Colon (tissue), 2 donors: ENCODE measurements at regions not wholly inside any gene's neighbourhood (a gene's known extent, or its start where the extent isn't known, plus 50 kb on each side); places are given as distances from the start of the nearest gene placed in this dataset.

Experiments
- FAIRE-seq: peaks from 2 replicates; lab custom pipeline; 2012; peaks lifted over from hg19 to GRCh38; lab: Jason Lieb, UNC
- donor health status: control.
- donor health status: control.

DNA sequence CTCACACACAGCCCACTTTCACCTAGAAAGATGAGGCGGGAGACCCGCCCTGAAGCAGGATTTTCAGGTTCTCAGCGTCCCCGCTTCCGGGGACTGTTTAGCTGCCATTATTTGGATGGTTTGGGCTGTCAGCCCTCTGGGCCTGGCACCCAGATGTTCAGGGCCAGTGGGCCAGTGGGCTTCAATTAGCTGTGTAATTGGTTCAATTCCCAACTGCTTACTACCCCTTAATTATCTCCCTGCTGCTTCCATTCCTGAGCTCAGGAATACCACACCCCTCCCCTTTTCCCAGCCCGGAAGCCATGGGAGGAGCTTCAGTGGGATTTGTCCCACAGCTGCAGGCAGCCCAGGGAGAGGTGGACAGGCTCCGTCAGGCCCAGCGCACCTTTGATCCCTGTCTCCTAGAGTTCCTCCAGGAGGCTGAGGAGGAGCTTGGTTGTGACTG, 114.1 kb upstream of the MYCN start:
- FAIRE-seq = no peak

DNA sequence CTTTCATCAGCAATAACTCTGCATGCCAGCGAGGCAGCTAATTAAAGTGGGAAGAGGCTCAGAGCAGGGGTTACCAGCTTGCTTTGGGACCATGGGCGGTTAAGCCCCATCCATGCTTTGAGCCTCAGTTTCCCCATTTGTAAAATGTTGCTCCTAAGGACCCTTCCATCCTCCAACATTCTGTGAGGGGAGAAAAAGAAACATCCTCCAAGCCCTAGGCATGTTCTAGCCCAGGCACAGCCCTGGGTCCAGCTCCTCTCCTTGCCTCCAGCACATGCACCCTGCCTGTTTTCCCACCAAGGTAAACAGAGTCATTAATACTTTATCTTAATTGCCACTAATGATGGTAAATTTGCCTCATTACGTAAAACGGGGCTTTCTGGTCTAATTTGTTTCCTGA, 113.3 kb upstream of the MYCN start:
- FAIRE-seq = no peak

DNA sequence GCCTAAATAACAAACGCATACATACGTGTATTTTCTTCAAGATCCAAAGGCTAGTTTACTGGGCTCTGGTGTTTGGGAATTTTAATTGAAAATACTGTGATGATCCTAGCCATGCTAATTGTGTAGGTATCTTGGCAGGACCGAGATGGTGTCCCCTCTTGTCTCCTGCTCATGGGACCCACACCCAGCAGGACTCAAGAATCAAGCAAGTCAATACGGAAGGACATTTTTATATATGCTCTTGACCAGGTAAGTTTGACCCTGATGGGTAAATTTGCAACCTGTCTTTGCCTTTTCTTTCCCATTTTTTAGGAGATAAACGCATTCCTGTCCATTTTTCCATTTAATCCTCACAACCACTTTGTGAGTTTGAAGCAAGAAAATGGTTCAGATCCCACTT, 111.8 kb upstream of the MYCN start:
- FAIRE-seq = no peak

DNA sequence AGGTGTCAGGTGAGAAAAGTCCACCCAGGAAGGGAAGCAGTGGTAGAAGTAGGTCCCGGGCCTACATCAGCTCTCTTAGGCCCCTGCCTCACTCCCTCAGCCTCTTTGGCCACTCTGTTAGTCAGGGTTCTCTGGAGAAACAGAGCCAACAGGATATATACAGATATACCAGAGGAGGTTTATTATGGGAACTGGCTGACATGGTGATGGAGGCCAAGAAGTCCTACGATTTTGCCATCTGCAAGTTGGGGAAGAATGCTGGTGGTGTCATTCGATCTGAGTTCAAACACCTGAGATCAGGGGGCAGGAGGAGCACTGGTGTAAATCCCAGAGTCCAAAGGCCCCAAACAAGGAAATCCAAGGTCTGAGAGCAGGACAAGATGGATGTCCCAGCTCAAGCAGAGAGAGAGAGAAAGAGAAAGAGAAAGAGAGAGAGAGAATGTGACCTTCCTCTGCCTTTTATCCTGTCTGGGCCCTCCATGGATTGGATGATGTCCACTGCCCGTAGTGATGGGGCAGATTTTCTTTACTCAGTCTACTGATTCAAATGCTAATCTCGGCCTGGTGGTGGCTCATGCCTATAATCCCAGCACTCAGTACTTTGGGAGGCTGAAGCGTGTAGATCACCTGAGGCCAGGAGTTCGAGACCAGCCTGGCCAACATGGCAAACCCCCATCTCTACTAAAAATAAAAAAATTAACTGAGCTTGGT, 111.1 kb upstream of the MYCN start:
- no peak for FAIRE-seq

DNA sequence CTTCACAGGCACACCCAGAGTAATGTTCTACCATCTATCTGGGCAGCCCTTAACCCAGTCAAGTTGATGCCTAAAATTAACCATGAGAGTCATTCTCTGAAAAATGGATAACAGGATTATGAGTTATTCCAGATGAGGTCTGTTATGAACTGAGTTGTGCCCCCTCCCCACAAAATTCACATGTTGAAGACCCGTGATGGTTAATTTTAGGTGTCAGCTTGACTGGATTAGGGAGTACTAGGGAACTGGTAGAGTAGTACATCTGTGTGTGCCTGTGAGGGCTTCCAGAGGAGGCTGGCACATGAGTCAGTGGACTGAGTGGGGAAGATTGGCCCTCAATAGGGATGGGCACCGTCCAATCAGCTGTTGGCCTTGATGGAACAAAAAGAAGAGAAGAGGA, 110.4 kb upstream of the MYCN start:
- FAIRE-seq = no peak

- FAIRE-seq = no peak
These were observed 109.3 kb upstream of the MYCN start for GRCh38 chr2:15830937-15831549.

DNA sequence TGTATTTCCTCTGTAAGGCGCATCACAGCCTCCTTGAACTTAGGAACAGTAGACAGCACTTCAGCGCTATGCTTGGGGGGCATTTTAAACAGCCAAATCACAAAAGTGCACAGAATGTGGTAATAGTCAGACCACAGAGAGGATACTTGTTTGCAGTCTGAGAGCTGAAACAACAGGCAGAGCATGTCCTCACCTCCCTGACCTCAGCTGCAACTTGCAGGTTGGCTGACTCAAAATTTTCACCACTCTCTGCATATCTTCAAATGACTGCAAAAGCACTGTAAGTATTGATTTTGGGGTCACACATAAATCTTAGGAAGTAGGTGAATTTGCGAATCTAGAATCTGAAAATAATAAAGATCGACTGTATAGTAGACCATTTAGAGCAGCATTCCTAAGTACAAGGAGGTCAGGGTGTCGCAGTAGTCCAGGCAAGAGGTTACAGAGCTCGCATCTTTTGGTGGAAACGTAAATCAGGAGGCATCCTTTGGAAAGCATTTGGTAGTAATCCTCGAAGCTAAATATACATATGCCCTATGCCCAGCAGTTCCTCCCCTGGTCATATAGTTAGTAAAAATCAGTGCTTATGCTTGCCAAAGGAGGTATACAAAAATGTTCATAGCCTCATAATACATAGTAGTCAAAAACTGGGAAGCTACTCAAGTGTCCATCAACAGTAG, 108.2 kb upstream of the MYCN start:
- no peak for FAIRE-seq

DNA sequence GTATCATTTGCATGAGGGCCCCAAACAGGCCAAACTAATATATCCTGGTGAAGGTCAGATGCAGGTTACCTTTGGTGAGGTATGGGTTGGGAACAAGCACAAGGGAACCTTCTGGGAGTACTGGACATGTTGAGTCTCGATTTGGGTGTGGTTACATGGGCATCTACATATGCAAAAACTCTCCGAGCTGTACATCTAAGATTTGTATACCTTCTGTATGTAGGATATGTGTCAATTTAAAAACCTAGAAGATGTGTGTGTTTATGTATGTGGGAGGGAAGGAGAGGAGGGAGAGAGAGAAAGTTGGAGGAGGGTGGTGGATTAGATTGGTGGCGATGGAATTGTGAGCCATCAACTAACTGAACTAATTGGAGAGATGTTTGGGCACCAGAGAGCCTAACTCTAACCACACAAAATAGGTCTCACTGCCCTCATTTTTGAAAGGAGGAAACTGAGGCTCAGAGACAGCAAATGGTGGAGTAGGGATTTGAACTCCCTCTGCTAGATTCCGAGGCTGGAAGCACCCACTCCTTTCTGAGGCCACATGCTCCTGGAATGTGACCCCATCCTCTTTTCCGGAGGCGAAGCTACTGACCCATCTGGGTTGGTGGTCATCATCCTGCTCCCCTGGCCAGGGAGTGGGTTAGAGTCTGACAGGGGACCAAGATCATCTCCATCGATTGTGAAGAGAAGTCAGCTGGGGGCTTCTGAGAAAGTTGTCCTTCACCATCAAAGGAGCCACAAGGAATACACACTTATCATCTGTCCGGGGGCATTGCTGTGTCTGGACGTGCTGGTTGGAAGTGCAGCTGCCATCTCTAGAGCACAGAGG, 107.3 kb upstream of the MYCN start:
- no peak for FAIRE-seq

DNA sequence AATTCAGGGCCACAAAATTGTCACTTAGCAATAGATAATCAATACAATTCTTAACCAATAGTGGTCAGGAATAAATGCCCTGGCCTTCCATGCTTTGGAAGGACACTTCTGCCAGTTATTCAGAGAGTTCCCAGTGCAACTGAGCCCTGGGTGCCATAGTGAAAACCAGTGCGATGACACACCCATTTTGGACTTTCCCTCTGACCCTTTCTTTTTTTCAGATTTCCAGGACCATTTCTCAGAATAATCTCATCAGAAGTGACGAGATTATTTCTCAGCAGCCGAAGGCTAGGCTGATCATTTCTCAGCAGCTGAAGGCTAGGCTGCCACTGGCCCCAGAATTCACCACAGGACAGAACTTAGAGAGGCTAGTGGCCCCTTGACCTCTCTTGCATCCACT, 106.6 kb upstream of the MYCN start:
- FAIRE-seq = no peak

- FAIRE-seq = no peak
These were observed 105.8 kb upstream of the MYCN start for GRCh38 chr2:15834381-15835031.

GRCh38 chr2:15835991-15836688, 104.2 kb upstream of the MYCN start:
- no peak for FAIRE-seq

DNA sequence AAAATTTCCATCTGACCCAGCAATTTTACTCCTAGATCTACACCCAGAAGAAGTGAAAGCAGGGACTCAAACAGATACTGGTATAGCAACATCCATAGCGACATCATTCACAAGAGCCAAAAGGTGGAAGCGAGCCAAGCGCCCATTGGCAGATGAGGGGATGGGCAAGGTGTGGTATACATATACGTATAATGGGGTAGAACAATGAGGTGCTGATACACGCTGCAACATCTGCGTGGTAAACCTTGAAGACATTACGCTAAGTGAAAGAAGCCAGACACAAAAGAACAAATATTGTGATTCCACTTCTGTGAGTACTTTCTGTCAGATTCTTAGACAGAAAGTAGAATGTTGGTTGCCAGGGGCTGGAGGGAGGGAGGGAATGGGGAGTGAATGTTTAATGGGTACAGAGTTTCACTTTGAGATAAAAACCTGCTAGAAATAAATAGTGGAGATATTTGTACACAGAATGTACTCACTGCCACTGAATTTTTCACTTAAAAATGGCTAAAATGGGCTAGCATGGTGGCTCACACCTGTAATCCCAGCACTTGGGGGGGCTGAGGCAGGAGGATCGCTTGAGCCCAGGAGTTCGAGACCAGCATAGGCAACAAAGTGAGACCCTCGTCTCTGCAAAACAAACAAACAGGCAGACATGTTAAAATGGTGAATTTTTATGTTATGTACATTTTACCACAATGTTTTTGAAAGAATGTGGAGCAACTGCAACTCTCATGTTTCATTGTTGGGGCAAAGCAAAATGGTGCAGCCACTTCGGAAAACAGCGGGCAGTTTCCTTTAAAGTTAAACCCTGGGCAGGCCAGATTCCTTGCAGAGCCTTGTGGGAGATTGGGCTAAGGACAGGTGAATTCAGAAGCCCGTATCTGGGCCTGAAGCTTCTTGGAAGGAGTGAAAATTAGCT, 103.4 kb upstream of the MYCN start:
- FAIRE-seq = no peak

DNA sequence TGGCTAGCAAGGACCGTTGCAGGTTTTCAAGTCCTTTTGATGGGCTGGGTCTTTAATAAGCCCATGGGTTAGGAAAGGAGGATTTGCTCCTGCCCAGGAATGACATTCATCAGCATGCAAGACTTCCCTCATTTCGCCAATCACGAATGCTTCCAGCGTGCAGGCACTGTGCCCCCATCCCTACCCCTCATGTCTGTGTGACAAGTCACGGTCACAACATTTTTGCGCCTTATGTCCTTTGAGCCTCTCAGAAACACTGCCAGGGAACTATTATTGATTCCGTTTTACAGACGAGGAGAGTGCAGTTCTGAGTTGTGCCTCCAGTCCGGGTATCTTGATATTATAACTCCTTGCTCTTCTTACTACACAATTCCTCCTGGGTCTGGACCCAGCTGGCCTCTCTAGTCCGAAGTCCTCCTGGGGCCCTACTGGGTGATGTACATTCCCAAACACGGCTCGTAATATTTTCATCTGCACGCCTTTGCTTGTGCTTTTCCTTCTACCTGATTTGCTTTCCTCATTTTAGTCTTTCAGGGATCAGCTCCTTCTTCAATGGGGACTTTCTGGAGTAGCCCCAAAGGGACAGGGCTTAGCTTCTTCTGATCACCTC, 101.8 kb upstream of the MYCN start:
- no peak for FAIRE-seq

- FAIRE-seq = no peak
These were observed 100.8 kb upstream of the MYCN start for GRCh38 chr2:15839426-15840124.

- no peak for FAIRE-seq
These were observed 100.2 kb upstream of the MYCN start for GRCh38 chr2:15840148-15840547.

DNA sequence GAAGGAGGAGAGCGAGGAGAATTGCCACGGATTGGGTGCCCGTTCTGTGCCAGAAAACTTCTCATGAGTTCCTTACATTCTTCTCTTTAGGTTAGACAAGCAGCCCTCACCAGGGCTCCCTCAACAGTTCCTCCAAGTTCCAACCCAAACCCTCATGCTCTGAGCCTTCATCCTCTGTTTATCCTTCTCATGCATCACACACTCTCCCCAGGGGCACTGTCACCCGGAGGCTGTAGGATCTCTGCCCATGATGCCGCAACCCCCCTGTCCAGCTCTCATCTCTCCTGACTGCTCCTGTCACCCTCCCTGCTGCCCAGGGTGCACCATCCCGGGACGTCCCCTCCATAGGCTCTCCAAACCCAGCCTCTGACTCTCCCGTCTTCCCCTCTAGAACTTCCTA, 99.4 kb upstream of the MYCN start:
- no peak for FAIRE-seq

DNA sequence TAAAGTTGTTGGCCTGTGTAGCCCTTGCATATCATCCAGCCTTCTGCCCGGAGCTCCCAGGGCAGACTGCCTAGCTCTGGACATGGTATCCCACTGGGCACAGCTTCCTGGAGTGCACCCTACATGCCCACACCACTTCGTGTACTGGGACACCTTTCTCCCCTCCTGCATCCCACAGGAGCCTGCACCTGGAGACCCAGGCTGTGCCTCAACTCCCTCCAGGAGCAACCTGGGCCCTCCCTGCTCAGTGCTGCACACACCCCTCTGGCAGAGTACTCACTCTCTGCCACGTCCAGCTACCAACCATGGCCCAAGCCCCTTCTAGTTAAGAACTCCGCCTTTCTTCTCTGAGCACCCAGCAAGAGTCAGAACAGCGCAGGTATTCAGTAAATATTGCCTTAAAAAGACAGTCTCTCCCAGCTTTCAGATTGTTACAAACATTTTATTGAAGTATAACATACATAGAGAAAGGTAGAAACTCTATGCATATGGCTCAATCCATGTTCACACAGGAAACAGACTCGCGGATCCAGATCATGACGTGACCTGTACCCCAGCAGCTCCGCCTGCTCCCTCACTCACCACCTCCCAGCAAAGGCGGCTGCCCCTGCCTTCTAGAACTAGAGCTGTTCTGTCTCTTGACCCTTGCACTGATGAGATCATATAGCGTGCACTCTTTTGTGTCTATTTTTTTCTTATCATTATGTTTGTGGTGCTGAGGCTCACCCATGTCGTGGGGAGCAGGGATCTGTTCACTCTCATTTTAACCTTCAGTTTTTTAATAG, 98.4 kb upstream of the MYCN start:
- no peak for FAIRE-seq
